Body of pancreas (tissue), 4 donors: ENCODE measurements at regions not wholly inside any gene's neighbourhood (a gene's known extent, or its start where the extent isn't known, plus 50 kb on each side); places are given as distances from the start of the nearest gene placed in this dataset.

Experiments
- POLR2A ChIP-seq, 3 donors: fragments of 450-650 bp; IDR thresholded peaks; one replicate each; pipeline ENCODE4 v1.6.1; 2016; ENCODE audit warnings: antibody characterized with exemption in 3 of 3, mild to moderate bottlenecking in 2 of 3
- TF ChIP-seq, protein P1 (sequence below), 7 experiments: fragments of 450-650 bp in 4 of 7; fragments of 200-600 bp in 3 of 7; sonication (generic) in 3 of 7; IDR thresholded peaks; one replicate each; pipeline ENCODE4 v1.5.1; 2016 to 2019; ENCODE audit warnings: antibody characterized with exemption in 7 of 7

DNA sequence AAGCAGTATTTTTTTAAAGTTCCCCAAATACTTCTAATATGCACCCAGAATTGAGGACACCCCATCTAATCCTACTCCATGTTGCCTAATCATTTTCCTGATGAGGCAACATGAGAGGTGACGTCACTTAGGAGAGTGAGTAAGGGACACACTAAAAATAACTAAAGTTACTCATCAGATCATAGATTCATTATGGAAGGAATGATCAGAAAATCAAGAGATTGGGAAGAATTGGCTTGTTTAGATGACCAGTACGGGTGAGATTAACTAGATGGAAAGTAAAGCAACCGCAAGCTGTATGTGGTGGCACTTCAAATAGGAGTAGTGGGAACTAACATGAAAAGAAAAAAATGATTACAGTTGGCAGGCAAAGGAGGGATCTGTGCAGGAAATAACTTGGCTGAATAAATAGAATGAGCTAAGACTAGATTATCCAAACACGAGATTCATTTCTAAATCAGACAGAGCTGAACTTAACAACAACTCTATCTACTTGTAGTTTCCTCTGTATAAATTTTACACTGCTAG, 61.4 kb upstream of the CXADR start:
- TF ChIP-seq, protein P1, sequence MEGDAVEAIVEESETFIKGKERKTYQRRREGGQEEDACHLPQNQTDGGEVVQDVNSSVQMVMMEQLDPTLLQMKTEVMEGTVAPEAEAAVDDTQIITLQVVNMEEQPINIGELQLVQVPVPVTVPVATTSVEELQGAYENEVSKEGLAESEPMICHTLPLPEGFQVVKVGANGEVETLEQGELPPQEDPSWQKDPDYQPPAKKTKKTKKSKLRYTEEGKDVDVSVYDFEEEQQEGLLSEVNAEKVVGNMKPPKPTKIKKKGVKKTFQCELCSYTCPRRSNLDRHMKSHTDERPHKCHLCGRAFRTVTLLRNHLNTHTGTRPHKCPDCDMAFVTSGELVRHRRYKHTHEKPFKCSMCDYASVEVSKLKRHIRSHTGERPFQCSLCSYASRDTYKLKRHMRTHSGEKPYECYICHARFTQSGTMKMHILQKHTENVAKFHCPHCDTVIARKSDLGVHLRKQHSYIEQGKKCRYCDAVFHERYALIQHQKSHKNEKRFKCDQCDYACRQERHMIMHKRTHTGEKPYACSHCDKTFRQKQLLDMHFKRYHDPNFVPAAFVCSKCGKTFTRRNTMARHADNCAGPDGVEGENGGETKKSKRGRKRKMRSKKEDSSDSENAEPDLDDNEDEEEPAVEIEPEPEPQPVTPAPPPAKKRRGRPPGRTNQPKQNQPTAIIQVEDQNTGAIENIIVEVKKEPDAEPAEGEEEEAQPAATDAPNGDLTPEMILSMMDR (IDR thresholded peaks at IDR 0.05), result no peak
- no peak for TF ChIP-seq POLR2A (IDR thresholded peaks at IDR 0.05)
